K562 (cell line): ENCODE measurements at regions not wholly inside any gene's neighbourhood (a gene's known extent, or its start where the extent isn't known, plus 50 kb on each side); places are given as distances from the start of the nearest gene placed in this dataset.

ENCODE experiments used
- ATAC-seq: fragments of 200-7000 bp; cut with Tn5 transposase; 3 replicates; pipeline ENCODE4 v1.9.1; 2020; ENCODE audit warnings: moderate library complexity
- BruUV-seq: library from RNA; stranded (reverse); fragments of 400-500 nt; replicated peaks from 2 replicates; lab custom pipeline; 2021; lab: Mats Ljungman, UMichigan
- CTCF ChIA-PET: fragments of 300-600 bp; formaldehyde crosslinking; extraction: SDS; loops from one replicate; lab custom pipeline; 2021; ENCODE audit warnings: low intra/inter-chr PET ratio; lab: Yijun Ruan, JAX
- POLR2A ChIA-PET: fragments of 300-600, 350-650 bp; sonication (Branson Sonifier 250); formaldehyde crosslinking; extraction: SDS; loops from one replicate; lab custom pipeline; 2021; ENCODE audit warnings: antibody characterized with exemption, inconsistent platforms; lab: Yijun Ruan, JAX
- DNase-seq, 4 experiments: peaks; one replicate each; pipeline versions ENCODE4 v3.0.0 to v3.0.0-alpha.2; 2011 to 2018; ENCODE audit warnings: low spot score in 3 of 4, mixed read lengths in 3 of 4; ENCODE audit errors: extremely low read depth in 1 of 4
- FAIRE-seq: peaks from 2 replicates; lab custom pipeline; 2011; peaks lifted over from hg19 to GRCh38; lab: Jason Lieb, UNC
- H2AFZ ChIP-seq: 2 replicates; pipeline ENCODE4 v1.6.0; 2011; ENCODE audit warnings: low read depth, low read length, control low read depth, inconsistent platforms
- H3K27ac ChIP-seq: fragments of 200-600 bp; 3 replicates; pipeline ENCODE4 v1.8.0; 2011; ENCODE audit warnings: low read depth, mild to moderate bottlenecking, control low read depth, inconsistent platforms, low read length, moderate library complexity, mixed read lengths; ENCODE audit errors: extremely low read depth
- H3K27me3 ChIP-seq, 2 experiments: fragments of 300-600 bp in 1 of 2; 2 replicates in 1 of 2; 3 replicates in 1 of 2; pipeline versions ENCODE4 v1.6.0 to v1.8.0; 2011; ENCODE audit warnings: inconsistent platforms in 2 of 2, low read length in 2 of 2, mild to moderate bottlenecking in 1 of 2, mixed read lengths in 1 of 2, moderate library complexity in 1 of 2; ENCODE audit not compliant: control insufficient read depth in 2 of 2, insufficient read depth in 2 of 2
- H3K36me3 ChIP-seq: fragments of 300-600 bp; 3 replicates; pipeline ENCODE4 v1.8.0; 2011; ENCODE audit warnings: mild to moderate bottlenecking, low read length, inconsistent platforms; ENCODE audit not compliant: control insufficient read depth, insufficient read depth
- H3K4me1 ChIP-seq, 2 experiments: fragments of 200-600 bp in 1 of 2; replicated peaks in 1 of 2; 2 replicates in 1 of 2; 3 replicates in 1 of 2; pipeline versions ENCODE4 v1.5.1 to v1.8.0; 2011; ENCODE audit warnings: inconsistent platforms in 2 of 2, low read length in 2 of 2, mild to moderate bottlenecking in 1 of 2, mixed read lengths in 1 of 2, moderate library complexity in 1 of 2; ENCODE audit not compliant: control insufficient read depth in 2 of 2, insufficient read depth in 2 of 2
- H3K4me2 ChIP-seq: 2 replicates; pipeline ENCODE4 v1.6.1; 2011; ENCODE audit warnings: low read length, control low read depth, inconsistent platforms, mixed read lengths; ENCODE audit not compliant: insufficient read depth
- H3K4me3 ChIP-seq: fragments of 200-600 bp; sonication (generic), shearing (Covaris generic); 2 replicates; pipeline ENCODE4 v1.5.1; 2016; ENCODE audit warnings: control low read depth, inconsistent platforms
- H3K79me2 ChIP-seq: fragments of 200-600 bp; 3 replicates; pipeline ENCODE4 v1.8.0; 2011; ENCODE audit warnings: low read length, inconsistent platforms; ENCODE audit not compliant: control insufficient read depth, insufficient read depth
- H3K9ac ChIP-seq, 2 experiments: 2 replicates each; pipeline versions ENCODE4 v1.6.0 to v1.6.1; 2011; ENCODE audit warnings: low read depth in 2 of 2, low read length in 2 of 2, control low read depth in 1 of 2, inconsistent platforms in 1 of 2, mild to moderate bottlenecking in 1 of 2, mixed read lengths in 1 of 2; ENCODE audit not compliant: insufficient read depth in 1 of 2
- H3K9me1 ChIP-seq: one replicate; pipeline ENCODE4 v1.6.0; 2011; ENCODE audit warnings: inconsistent platforms, mild to moderate bottlenecking, low read length, moderate library complexity; ENCODE audit not compliant: control insufficient read depth, insufficient read depth
- H3K9me3 ChIP-seq: replicated peaks from 2 replicates; pipeline ENCODE4 v1.5.1; 2011; ENCODE audit warnings: low read depth, low read length, inconsistent platforms; ENCODE audit not compliant: control insufficient read depth, insufficient read depth
- H4K20me1 ChIP-seq: replicated peaks from 2 replicates; pipeline ENCODE4 v1.6.1; 2011; ENCODE audit warnings: low read length, inconsistent platforms, mixed read lengths; ENCODE audit not compliant: control insufficient read depth, insufficient read depth
- ARID1B ChIP-seq: fragments of 450-650 bp; IDR thresholded peaks from 2 replicates; pipeline ENCODE4 v1.6.1; 2016; ENCODE audit warnings: antibody characterized with exemption, mild to moderate bottlenecking, inconsistent platforms
- CREM ChIP-seq: IDR thresholded peaks from 2 replicates; pipeline ENCODE4 v1.6.1; 2014; ENCODE audit warnings: antibody characterized with exemption, low read depth
- FOXK2 ChIP-seq, 2 experiments: fragments of 450-650 bp; IDR thresholded peaks in 1 of 2; conservative IDR thresholded peaks in 1 of 2; 2 replicates each; pipeline ENCODE4 v1.6.1; 2016; ENCODE audit warnings: low read depth in 2 of 2, mild to moderate bottlenecking in 1 of 2
- LARP7 ChIP-seq: fragments of 450-650 bp; IDR thresholded peaks from 2 replicates; pipeline ENCODE4 v1.6.1; 2016
- RB1 ChIP-seq: fragments of 450-650 bp; IDR thresholded peaks from 2 replicates; pipeline ENCODE4 v1.6.1; 2017; ENCODE audit warnings: low read depth, mild to moderate bottlenecking
- RBM25 ChIP-seq: fragments of 200-400 bp; formaldehyde crosslinking; IDR thresholded peaks from 2 replicates; pipeline ENCODE4 v1.6.1; 2018; ENCODE audit warnings: low read length, low read depth, moderate library complexity; ENCODE audit not compliant: severe bottlenecking
- TRIM24 ChIP-seq, 2 experiments: fragments of 450-650 bp; IDR thresholded peaks; 2 replicates each; pipeline ENCODE4 v1.6.1; 2016
- ZNF134 ChIP-seq: fragments of 250-450 bp; sonication (Bioruptor Pico); conservative IDR thresholded peaks from 2 replicates; pipeline ENCODE4 v1.4.0; 2020
- ZNF212 ChIP-seq: fragments of 450-650 bp; formaldehyde crosslinking; IDR thresholded peaks from 2 replicates; pipeline ENCODE4 v1.4.0; 2020; ENCODE audit warnings: mild to moderate bottlenecking
- ZNF639 ChIP-seq, 2 experiments: fragments of 200-800 bp in 1 of 2; sonication (Bioruptor generic) in 1 of 2; sonication (generic) in 1 of 2; formaldehyde crosslinking in 1 of 2; IDR thresholded peaks in 1 of 2; conservative IDR thresholded peaks in 1 of 2; 2 replicates each; pipeline versions ENCODE4 v1.5.0 to v1.6.1; 2016 to 2020; ENCODE audit warnings: missing compliant biosample characterization in 1 of 2, missing genetic modification characterization in 1 of 2, missing genetic modification reagents in 1 of 2
- WGBS: fragments of 100-300 bp; shearing (Covaris generic); methylation state at CpG from one replicate; pipeline ENCODE4 v1.1.6; 2016; ENCODE audit warnings: low coverage, mixed read lengths; ENCODE audit not compliant: insufficient coverage; ENCODE audit errors: missing lambda C conversion rate; 5-methylcytosine and 5-hydroxymethylcytosine counted together
- in situ Hi-C: fragments of 300-500 bp; cut with MboI; formaldehyde crosslinking; loops from 4 replicates; pipeline ENCODE4 v1.15.0; 2018; ENCODE audit warnings: inconsistent platforms, mixed read lengths
- intact Hi-C: fragments of 100-400 bp; cut with micrococcal nuclease; formaldehyde crosslinking; loops from 2 replicates; pipeline ENCODE4 v1.14.2; 2022
- TF ChIP-seq, protein P1 (sequence below): fragments of 450-650 bp; IDR thresholded peaks from 2 replicates; pipeline ENCODE4 v1.6.1; 2016
- TF ChIP-seq, protein P2 (sequence below), 2 experiments: IDR thresholded peaks; 2 replicates each; pipeline ENCODE4 v1.6.1; 2012; ENCODE audit warnings: improper control_type of control experiment in 2 of 2, low read depth in 2 of 2, low read length in 2 of 2, borderline replicate concordance in 1 of 2

DNA sequence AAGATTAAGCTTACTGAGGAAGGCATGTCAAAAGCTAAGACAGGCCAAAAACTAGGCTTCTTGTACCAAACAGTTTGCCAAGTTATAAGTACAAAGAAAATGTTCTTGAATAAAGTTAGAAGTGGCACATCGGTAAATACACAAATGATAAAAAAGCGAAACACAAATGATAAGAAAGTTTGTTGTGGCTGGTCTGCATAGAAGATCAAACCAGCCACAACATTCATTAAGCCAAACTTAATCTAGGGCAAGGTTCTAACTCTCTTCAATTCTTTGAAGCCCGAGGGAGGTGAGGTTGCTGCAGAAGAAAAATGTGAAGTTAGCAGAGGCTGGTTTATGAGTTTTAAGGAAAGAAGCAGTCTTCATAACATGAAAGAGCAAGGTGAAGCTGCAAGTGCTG, 1119.6 kb upstream of the FLRT2 start:
- no peak for TF ChIP-seq ZNF639 (CRISPR knock-in tag; conservative IDR thresholded peaks at IDR 0.05 in 1 of 2, IDR thresholded peaks at IDR 0.05 in 1 of 2)
- no peak for TF ChIP-seq ZNF212 (CRISPR knock-in tag)
- TF ChIP-seq, protein P1, sequence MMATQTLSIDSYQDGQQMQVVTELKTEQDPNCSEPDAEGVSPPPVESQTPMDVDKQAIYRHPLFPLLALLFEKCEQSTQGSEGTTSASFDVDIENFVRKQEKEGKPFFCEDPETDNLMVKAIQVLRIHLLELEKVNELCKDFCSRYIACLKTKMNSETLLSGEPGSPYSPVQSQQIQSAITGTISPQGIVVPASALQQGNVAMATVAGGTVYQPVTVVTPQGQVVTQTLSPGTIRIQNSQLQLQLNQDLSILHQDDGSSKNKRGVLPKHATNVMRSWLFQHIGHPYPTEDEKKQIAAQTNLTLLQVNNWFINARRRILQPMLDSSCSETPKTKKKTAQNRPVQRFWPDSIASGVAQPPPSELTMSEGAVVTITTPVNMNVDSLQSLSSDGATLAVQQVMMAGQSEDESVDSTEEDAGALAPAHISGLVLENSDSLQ: no peak
- TF ChIP-seq, protein P2, sequence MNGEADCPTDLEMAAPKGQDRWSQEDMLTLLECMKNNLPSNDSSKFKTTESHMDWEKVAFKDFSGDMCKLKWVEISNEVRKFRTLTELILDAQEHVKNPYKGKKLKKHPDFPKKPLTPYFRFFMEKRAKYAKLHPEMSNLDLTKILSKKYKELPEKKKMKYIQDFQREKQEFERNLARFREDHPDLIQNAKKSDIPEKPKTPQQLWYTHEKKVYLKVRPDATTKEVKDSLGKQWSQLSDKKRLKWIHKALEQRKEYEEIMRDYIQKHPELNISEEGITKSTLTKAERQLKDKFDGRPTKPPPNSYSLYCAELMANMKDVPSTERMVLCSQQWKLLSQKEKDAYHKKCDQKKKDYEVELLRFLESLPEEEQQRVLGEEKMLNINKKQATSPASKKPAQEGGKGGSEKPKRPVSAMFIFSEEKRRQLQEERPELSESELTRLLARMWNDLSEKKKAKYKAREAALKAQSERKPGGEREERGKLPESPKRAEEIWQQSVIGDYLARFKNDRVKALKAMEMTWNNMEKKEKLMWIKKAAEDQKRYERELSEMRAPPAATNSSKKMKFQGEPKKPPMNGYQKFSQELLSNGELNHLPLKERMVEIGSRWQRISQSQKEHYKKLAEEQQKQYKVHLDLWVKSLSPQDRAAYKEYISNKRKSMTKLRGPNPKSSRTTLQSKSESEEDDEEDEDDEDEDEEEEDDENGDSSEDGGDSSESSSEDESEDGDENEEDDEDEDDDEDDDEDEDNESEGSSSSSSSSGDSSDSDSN (IDR thresholded peaks at IDR 0.05; ENCODE audit: borderline replicate concordance in 1 of 2, low read depth in 2 of 2, low read length in 2 of 2): no peak
- no peak for TF ChIP-seq RB1
- TF ChIP-seq RBM25: no peak
- no peak for TF ChIP-seq ZNF134 (CRISPR knock-in tag)
- no peak for TF ChIP-seq CREM
- no peak for TF ChIP-seq ARID1B
- no peak for TF ChIP-seq LARP7
- TF ChIP-seq TRIM24 (IDR thresholded peaks at IDR 0.05): no peak
- TF ChIP-seq FOXK2 (conservative IDR thresholded peaks at IDR 0.05 in 1 of 2, IDR thresholded peaks at IDR 0.05 in 1 of 2; ENCODE audit: low read depth in 2 of 2): no peak
- BruUV-seq: no TSS peak
- intact Hi-C loops: no loop called here
- no peaks in the 10 kb centered on the region for H4K20me1 ChIP-seq
- no peak overlapping the region for H3K27ac ChIP-seq
- no peak for ATAC-seq
- no peaks in the 10 kb centered on the region for H3K9me1 ChIP-seq
- DNase-seq: no peak
- H3K4me2 ChIP-seq: no peak overlapping the region
- H3K9ac ChIP-seq: no peak overlapping the region
- H3K36me3 ChIP-seq: no peaks in the 10 kb centered on the region
- in situ Hi-C loops: no loop called here
- WGBS: 0% methylated on average over 3 of the region's 3 CpGs
- no peaks in the 10 kb centered on the region for H3K79me2 ChIP-seq
- no peaks in the 10 kb centered on the region for H3K27me3 ChIP-seq
- H3K4me1 ChIP-seq: no peaks in the 10 kb centered on the region
- CTCF ChIA-PET: no interaction called here
- H2AFZ ChIP-seq: no peak overlapping the region
- no peaks in the 10 kb centered on the region for H3K9me3 ChIP-seq
- no peak overlapping the region for H3K4me3 ChIP-seq
- no peak for FAIRE-seq
- POLR2A ChIA-PET: no interaction called here
